Upper lobe of right lung (tissue), 1 donor: ENCODE measurements at regions not wholly inside any gene's neighbourhood (a gene's known extent, or its start where the extent isn't known, plus 50 kb on each side); places are given as distances from the start of the nearest gene placed in this dataset.

ENCODE experiments used
- ATAC-seq: fragments of 200-7000 bp; cut with Tn5 transposase; one replicate; pipeline ENCODE4 v1.9.1; 2020; ENCODE audit warnings: mild to moderate bottlenecking, moderate library complexity
- DNase-seq: peaks from one replicate; pipeline ENCODE4 v3.0.0-alpha.2; 2020
- H3K27ac ChIP-seq: fragments of 200-600 bp; one replicate; pipeline ENCODE4 v1.8.0; 2022
- H3K27me3 ChIP-seq: fragments of 200-600 bp; one replicate; pipeline ENCODE4 v1.8.0; 2022; ENCODE audit warnings: mild to moderate bottlenecking
- H3K36me3 ChIP-seq: fragments of 200-600 bp; one replicate; pipeline ENCODE4 v1.8.0; 2022
- H3K4me1 ChIP-seq: fragments of 200-600 bp; one replicate; pipeline ENCODE4 v1.8.0; 2022
- H3K4me3 ChIP-seq: fragments of 200-600 bp; one replicate; pipeline ENCODE4 v1.8.0; 2022; ENCODE audit warnings: mild to moderate bottlenecking
- H3K9me3 ChIP-seq: fragments of 200-600 bp; one replicate; pipeline ENCODE4 v1.8.0; 2022
- intact Hi-C: fragments of 100-400 bp; cut with DNase I; formaldehyde crosslinking; loops from one replicate; pipeline ENCODE4 v1.11.0; 2022
- TF ChIP-seq, protein P1 (sequence below): fragments of 200-600 bp; IDR thresholded peaks from one replicate; pipeline ENCODE4 v1.8.0; 2022; ENCODE audit warnings: antibody characterized with exemption
- donor health status: DM: no; HTN: yes; CAD: no; lungs with severe emphysema.

DNA sequence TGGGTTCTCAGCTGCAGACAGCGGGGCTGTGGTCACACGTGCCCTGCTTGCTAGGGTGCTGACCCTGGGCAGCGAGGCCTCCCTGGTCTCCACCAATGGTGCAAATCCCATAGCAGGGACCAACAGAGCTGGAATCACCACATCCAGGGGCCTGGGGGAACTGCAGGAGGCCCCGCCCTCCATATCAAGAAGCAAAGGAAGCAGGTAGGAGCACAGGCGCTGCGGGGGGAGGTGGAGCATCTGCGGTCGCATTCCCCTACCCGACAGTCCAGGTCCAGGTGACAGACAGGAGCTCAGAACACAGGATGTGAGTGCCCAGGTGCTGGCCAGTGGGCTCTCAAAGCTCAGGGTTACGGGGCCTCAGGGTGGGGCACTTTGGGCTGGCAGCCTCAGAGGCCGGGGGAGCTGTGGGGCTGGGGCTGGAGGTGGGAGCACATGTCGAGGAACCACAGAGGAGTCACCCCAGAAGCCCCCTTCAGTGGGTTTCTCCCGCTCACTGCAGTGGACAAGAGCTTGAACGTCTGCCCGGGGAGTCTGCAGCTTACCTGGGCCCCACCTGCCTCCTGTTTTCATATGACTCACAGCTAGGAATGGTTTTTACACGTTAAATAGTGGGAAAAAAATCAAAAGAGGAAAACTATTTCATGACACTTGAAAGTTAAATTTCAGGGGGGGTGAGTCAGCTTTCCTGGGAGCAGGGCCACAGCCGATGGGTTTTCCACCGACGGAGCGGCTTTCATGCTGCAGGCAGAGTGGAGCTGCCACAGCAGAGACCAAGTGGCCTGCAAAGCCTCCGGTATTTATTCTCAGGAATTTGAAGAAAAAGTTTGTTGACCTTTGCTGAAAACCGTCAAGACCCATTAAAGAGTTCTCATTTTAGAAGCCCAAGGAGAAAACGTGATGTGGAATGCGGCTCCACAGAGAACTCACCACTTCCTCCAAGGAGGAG, 148.7 kb upstream of the PPP2R2D start:
- Histone ChIP-seq H3K9me3 (no peaks in the 10 kb centered on the region), H3K27ac (no peak overlapping the region), H3K27me3 (peaks cover 10% of the 10 kb centered on the region), H3K4me1 (no peaks in the 10 kb centered on the region), H3K36me3 (no peaks in the 10 kb centered on the region), H3K4me3 (no peak overlapping the region)
- intact Hi-C loops: no loop called here
- ATAC-seq (no peak), DNase-seq (no peak)
- TF ChIP-seq, protein P1, sequence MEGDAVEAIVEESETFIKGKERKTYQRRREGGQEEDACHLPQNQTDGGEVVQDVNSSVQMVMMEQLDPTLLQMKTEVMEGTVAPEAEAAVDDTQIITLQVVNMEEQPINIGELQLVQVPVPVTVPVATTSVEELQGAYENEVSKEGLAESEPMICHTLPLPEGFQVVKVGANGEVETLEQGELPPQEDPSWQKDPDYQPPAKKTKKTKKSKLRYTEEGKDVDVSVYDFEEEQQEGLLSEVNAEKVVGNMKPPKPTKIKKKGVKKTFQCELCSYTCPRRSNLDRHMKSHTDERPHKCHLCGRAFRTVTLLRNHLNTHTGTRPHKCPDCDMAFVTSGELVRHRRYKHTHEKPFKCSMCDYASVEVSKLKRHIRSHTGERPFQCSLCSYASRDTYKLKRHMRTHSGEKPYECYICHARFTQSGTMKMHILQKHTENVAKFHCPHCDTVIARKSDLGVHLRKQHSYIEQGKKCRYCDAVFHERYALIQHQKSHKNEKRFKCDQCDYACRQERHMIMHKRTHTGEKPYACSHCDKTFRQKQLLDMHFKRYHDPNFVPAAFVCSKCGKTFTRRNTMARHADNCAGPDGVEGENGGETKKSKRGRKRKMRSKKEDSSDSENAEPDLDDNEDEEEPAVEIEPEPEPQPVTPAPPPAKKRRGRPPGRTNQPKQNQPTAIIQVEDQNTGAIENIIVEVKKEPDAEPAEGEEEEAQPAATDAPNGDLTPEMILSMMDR: no peak

DNA sequence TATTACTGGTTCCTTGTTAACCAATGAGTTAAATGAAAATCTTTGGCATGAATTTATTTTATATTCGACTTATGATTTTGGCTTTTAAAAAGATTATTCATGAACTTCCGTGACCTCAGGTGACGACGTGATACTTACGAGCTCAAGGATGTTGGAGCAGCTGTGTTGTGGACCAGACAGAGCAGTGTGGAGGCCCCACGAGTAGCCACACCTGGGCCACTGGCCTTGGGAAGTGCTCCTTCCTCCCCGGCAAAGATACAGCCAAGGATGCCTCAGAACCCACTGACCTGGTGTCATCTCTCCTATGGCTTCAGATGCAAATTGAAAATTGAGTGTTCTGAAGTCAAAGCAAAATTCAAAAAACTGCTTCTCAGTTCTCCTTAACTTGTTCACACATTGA, 147.5 kb upstream of the PPP2R2D start:
- H3K27ac ChIP-seq: no peak overlapping the region
- peaks cover 10% of the 10 kb centered on the region for H3K27me3 ChIP-seq
- DNase-seq (no peak), ATAC-seq (no peak)
- TF ChIP-seq, protein P1: no peak
- no peaks in the 10 kb centered on the region for H3K4me1 ChIP-seq
- H3K36me3 ChIP-seq: no peaks in the 10 kb centered on the region
- intact Hi-C loops: no loop called here
- no peak overlapping the region for H3K4me3 ChIP-seq
- no peaks in the 10 kb centered on the region for H3K9me3 ChIP-seq

DNA sequence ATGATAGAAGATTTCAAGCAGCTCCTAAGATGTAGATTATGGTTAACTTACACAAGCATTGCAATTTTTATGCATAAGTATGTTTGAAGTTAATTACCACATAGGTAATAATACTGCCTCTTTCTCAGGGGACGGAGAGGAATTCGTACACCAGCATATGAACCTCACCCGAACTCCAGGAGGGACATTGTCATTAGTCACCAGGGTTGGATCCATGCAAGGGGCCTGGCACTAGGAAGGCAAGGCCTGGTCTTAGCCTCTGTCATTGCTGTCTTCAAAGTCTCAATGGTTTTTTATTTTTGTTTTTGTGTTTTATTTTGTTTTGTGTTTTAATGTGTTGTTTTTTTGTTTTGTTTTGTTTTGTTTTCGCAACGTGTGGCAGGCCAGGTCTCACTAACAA, 145.6 kb upstream of the PPP2R2D start:
- intact Hi-C loops: no loop called here
- no peaks in the 10 kb centered on the region for H3K36me3 ChIP-seq

DNA sequence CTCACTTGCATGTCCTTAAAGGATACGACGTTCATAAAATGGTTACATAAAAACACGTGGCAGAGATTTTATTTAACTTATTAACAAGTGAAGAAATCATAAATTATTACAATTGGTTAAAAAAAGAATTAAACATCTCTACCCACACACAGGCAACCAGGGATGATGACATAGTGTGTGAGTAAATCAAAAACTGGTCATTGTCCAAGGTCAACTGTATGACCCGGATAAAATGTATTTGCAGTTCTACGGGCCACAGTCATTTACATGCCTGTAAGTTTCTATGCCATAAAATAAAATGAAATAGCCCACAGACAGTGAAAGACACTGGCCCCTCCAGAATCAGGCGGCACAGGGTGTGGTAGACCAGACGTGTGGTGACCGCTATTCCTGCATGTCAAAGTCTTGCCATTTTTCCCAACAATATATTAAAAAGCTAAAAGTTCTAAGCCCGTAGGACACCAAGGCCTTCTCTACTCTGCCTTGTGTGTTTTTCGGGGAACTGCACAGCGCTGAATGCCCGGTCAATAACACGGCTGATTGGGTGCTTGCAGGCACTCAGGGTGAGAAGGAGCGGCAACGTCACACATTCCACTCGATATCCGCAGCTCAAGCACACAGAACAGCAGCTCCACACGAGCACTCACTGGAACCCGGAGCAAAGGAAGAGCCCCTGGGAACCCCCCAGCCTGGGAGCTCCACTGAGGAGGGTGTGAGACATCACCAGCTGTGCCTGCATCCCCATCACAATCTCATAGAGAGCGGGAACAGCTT, 143.3 kb upstream of the PPP2R2D start:
- H3K9me3 ChIP-seq: no peaks in the 10 kb centered on the region
- no peaks in the 10 kb centered on the region for H3K36me3 ChIP-seq
- no peaks in the 10 kb centered on the region for H3K27me3 ChIP-seq
- no peak overlapping the region for H3K4me3 ChIP-seq
- no peaks in the 10 kb centered on the region for H3K4me1 ChIP-seq
- peak; percentile 56 for ATAC-seq
- intact Hi-C loops: no loop called here
- TF ChIP-seq, protein P1: no peak
- H3K27ac ChIP-seq: no peak overlapping the region
- DNase-seq: no peak

More for the DNA sequence above, 145.6 kb upstream of the PPP2R2D start:
- no peak for ATAC-seq
- H3K27ac ChIP-seq: no peak overlapping the region
- no peak overlapping the region for H3K4me3 ChIP-seq
- H3K9me3 ChIP-seq: no peaks in the 10 kb centered on the region
- H3K4me1 ChIP-seq: no peaks in the 10 kb centered on the region
- DNase-seq: no peak
- peaks cover 5% of the 10 kb centered on the region for H3K27me3 ChIP-seq
- TF ChIP-seq, protein P1: no peak

DNA sequence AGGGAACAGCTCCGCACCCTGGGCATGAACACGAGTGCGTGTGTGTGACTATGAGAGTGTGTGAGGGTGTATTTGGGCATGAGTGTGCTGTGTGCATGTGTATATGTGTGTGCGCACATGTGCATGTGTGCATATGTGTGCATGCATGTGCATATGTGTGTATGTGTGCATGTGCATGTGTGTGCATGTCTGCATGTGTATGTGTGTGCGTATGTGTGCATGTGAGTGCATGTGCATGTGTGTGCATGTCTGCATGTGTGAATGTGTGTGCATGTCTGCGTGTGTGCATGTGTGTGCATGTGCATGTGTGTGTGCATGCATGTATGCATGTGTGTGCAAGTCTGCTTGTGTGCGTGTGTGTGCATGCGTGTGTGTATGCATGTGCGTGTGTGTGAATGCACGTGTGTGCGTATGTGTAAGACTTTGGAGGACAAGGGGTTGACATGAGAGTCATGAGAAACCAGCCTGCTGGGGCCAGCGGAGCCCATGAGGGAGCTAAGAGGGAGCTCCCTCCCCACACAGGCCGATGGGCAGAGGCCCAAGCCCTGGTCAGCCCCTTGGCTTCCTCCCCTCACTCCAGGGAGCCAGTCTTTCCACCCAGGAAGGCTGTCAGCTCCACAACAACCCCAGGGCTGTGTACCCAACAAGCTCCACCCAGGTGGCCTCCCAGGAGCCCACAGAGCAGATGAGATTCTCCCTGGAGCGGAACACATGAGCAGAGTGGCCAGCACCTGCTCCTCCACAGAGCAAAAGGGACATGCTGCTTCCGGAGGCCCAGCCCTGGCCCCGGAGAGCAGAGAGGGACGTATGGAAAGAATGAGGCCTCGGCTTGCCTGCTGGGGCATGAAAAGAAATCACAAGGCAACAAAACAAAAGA, 142.5 kb upstream of the PPP2R2D start:
- Histone ChIP-seq H3K4me3 (no peak overlapping the region), H3K27me3 (no peaks in the 10 kb centered on the region), H3K4me1 (no peaks in the 10 kb centered on the region), H3K36me3 (no peaks in the 10 kb centered on the region), H3K9me3 (no peaks in the 10 kb centered on the region), H3K27ac (no peak overlapping the region)
- intact Hi-C loops: no loop called here
- TF ChIP-seq, protein P1: no peak
- DNase-seq: no peak
- ATAC-seq: peak; percentile 18
